ENCODE measurements at regions not wholly inside any gene's neighbourhood (a gene's known extent, or its start where the extent isn't known, plus 50 kb on each side); places are given as distances from the start of the nearest gene placed in this dataset.

DNA sequence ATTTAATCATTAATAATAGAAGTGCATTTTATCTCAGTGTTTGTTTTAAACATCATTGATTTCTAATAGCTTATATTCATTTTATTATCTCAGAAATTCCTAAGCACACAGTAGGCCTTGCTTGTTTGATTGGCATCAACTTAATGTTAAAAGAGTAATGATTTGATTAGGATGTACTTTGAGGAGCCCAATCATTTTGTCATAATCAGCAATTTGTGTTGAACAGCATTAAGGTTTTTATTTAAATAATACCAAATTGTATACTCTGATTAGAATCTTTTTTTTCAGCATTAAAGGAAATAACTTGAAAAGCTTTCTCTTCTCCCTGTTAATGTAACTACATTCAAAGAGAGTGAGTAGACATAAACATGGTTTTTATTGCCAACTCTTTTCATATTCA is 2262.0 kb upstream of the TENM3 start:
- DNase-seq (ENCODE audit: low read depth, low spot score) = no peak

DNA sequence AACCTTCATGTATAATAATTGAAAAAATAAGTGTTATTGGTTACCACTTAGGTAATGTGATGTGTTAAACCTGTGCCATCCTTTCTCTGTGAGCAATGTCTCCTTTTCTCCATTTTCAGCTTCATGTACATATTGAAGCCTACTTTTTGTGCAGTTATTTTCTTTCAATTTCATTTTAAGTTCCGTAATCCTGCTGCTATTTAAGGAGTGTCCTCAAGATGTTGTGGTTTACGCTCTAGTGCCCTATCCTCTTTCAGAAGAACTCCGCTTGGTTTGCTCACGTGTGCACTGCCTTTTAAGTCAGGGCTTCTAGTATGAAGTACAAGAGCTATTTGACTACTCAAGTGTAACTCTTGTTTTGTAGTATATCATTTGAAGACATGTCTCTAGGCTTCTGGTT is 2253.2 kb upstream of the TENM3 start:
- no peak for DNase-seq (ENCODE audit: low read depth, low spot score)

DNA sequence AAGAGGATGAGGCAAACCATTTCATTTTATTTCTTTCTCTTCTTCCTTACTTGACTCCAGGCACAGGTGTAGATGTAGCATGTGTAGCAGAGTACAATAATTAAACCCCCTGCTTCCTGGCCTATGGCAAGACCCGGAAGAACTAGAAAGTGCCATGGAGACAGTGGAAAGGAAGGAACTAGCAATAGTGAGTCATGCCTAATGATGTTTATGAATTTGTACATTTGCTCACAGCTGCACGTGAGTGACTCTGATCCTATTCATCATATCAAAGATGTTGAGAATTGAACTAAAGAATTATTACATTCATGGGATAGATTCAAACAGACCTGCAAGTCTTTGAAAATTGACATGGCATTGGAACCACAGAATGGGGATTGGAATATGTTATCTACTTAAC is 2233.9 kb upstream of the TENM3 start:
- no peak for DNase-seq (ENCODE audit: low read depth, low spot score)

DNA sequence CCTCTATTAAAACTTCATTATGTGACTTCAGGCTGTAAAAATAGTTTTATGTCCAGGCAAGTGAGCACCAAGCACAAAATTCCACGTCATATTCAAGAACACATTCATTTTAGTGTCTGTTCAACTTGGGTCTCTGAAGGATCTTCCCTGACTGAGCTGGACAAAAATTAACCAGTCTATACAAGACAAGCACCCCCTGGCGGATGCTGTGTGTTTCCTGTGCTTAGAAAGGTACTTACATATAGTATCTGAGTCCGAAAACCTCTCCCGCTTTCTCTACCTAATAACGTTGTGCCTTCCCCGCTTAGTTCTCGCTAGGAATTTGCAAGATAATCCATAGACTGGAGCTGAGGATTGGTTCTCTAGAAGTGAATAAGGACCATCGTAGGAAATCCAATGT is 2214.5 kb upstream of the TENM3 start:
- DNase-seq (ENCODE audit: low read depth, low spot score) = no peak

DNA sequence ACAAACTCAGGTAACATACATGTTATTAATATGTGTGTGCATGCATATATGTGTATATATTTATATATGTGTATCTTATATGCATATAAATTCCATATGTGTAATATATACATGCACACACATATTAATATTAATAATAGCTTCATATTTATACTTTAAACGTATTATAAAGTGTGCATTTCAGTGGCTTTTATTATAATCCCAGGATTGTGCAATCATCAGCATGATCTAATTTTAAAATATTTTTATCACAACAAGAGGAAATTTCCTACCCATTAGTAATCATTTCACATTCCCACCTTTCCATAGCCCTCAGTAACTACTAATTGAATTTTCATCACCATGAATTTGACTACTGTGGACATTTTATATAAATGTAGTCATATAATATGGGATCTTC is 2211.9 kb upstream of the TENM3 start:
- no peak for DNase-seq (ENCODE audit: low read depth, low spot score)

DNA sequence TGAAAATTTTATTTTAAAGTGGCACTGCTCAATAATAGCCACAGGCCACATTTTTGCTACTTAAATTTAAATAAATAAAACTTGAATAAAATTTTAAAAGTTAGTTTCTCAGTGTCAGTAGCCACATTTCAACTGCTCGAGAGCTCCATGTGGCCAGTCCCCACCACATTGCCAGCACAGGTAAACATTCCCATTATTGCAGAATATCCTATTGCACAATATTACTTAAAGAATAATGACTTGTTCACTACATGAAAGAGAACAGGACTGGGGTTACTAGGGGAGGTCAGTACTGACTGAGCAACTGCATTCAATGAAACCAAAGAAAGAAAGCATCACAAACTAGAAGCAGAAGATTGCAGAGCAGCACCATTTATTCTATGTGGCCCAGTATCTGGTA is 2201.6 kb upstream of the TENM3 start:
- DNase-seq (ENCODE audit: low read depth, low spot score) = no peak

DNA sequence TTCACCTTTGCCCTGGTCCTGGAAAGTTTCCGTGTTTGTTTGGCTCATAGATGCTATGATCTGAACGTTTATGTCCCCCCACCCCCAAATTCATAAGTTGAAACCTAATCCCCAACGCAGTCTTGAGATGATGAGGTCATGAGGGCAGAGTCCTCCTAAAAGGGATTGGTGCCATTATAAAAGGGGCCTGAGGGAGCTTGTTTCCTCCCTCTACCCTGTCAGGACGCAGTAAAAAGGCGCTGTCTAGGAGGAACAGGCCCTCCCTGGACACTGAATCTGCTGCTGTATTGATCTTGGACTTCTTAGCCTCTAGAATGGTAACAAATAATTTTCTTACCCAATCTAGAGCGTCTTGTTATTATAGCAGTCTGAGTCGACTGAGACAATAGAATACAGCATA is 2190.6 kb upstream of the TENM3 start:
- DNase-seq (ENCODE audit: low read depth, low spot score) = no peak

DNA sequence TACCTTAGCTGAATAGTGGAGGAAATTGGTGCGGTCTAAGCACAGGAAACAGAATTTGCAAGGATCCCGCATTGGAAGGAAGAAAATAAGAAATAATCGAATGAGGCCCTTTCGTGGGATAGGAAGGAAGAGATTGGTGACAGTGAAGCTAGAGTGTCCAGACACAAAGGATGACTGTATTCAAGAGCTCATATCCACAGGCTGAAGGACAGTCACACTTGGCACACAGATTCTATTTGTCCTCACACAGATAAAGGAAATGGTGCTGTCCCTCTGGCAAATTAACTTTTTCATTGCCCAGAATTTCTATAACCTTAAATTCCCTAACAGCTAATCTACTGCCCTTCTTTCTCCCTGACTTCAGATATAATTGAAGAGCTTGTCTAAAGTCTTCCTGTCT is 2188.9 kb upstream of the TENM3 start:
- DNase-seq (ENCODE audit: low read depth, low spot score) = no peak

DNA sequence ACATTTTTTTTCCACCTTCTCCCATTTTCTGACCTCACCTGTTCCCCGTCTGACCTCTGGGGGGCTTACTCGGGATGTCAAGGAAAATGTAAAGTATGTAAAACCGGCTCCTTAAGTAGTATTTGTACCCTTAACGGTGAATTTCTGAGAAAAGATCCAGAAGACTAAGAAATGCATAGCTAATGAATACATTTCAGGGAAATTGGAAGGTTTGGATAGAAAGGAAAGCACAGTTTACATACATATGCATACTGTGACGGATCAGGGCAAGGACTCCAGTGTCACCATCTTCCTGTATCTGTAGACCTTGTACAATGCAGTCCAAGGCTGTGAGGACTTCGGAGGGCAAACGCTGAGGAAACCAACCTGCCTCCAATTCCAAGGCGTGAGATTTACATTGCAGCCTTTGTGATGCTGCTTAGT is 2185.9 kb upstream of the TENM3 start:
- DNase-seq (ENCODE audit: low read depth, low spot score) = no peak

DNA sequence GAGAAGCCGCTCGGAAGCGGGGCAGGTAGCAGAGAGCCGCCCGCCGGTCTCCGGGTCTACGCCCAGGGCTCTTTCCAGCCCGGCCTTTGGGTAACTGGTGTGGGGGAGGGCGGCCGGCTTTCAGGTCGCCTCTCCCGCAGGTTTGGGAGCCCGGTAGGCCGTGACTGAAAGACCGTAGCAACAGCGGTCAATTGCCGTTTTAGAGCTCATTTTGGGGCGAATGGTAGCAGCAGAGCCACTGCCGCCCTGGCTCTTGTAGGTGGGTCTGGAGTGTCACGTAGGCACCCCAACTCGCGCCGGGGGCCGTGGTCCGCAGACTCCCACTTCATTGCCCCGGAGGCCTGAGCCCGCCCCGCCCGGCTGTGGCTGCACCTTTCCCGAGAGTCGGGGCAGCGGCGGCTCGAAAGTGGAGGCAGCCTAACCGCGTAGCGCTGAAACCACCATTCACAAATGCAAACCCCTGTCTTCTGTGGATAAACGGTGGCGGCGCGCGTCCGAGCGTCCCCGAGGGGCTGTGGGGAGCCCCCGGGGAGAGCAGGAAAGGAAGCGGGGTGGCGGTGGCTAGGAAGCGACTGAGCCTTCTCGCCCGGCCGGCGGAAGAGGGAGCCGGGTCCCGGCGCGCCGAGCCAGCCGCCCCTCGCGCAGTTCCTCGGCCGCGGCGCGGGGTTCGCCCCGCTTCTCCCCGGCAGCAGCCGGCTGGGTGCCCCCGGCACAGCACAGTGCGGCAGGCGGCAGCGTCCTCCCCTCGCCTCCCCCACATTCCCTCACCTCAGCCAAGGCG is 2185.1 kb upstream of the TENM3 start:
- no peak for DNase-seq (ENCODE audit: low read depth, low spot score)

DNA sequence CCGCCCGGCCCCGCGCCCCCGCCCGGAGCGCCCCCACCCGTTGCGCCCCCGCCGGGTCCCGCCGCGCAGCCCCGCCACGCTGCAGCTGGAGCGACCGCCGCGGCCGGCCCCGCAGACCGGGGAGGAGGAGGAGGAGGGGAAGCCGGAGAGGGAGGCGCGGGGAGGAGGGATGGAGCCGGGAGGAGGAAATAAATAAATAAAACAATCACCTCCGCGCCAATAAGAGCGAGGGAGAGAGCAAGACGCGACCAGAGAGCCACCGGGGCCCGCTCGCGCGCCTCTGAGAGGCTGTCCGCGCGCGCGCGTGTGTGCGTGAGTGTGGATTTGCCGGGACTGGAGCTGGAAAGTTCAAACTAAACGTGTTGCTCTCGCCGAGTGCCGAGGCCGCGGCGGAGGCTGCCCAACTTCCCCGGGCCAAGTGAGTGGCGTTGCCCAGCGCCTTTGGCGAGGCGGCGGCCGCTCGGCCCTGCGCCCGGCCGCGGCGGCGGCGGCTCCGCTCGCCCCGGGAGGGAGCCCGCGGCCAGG is 2184.4 kb upstream of the TENM3 start:
- DNase-seq (ENCODE audit: low read depth, low spot score) = no peak

DNA sequence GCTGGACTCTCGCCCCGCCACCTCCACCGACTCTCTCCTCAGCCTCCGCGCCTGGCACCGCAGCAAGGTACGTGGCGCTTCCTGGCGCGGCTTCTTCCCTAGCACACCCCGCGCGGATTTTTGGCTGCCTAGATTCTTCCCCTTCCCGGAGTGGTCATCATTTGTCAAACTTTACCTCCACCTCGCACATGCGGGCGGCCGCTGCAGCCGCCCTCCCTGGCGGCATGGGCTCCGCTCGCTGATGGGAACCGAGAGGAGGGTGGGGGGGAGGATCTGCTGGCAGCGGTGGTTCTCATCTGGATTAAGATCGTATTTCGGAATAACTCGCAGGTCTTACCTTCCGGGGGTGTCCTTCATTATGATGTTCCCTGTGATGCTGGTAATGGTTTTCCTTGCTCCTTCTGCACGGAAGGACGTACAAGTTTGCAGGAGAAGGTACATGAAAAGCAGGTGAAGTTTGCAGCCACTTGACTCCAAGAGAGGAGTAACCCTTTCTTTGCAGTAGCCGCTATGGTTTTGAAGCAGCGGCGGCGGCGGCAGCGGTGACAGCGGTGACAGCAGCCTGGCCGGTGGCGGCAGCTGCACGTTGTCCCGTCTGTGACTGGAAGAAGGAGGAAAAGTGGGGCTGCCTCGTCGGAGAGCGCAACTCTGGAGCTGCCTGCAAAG is 2183.9 kb upstream of the TENM3 start:
- DNase-seq (ENCODE audit: low read depth, low spot score) = no peak

DNA sequence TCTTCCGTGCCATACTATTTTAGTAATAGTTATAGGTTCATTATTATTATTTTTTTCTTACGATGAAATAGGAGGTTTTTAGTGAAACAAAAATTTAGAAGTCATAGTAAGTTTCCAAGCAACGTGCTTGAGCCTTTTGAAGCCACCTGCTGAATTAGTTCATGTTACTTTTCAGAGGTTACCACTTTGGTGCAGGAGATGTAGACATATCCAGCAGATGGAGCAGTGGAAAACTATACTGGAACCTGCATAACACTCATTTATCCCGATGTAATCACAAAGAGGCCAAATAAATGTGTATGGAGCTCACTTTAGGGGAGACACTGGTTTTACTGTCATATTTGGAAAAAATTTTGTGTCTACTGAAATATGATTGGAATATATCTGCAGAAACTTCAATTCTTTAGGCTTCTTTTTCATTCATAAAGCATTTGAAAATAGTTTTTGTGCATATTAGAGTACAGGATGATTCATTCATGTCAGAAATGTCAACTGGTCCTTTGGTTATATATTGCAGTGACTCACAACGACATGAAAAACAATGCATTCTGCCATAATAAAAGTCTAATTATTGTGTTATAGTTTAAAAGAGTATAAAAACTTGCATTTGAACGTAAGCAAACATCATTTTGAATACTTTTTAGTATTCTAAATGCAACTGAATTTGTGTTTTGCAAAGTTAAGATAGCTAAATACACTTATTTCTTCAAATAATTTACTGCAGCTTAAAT is 2182.9 kb upstream of the TENM3 start:
- no peak for DNase-seq (ENCODE audit: low read depth, low spot score)

DNA sequence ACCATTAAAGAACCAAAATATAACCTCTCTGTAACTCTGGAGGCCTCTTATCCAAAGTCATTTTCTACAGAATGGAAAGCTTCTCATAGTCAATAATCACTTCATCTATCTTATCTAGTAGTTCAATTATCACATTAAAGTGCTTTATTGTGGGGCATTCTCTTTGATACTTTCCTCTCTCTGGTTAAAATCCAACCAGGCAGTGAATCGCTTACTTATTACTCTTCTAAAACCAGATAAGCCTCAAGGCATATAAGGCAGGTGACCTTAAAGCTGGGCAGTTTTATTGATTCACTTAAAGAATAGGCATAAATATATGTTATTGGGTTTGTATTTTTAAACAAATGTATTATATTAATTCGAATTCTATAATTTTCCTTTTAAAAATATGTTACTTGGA is 2162.1 kb upstream of the TENM3 start:
- no peak for DNase-seq (ENCODE audit: low read depth, low spot score)

DNA sequence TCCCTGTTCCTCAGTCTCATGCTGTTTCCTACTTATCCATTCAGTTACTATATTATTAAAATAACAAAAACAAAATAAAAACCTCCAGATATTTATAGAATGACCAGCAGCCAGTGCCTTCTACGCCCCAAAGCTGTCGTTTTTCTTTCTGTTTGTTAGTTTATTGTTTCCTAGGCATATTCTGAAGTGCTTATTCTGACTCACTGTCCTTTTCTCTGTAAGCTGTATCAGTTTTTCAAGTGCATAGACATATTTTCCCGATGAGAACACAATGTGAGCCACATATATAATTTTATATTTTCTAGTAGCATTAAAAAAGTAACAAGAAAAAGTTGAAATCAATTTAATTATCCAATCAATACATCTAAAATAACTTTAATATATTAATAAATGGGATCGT is 2158.6 kb upstream of the TENM3 start:
- DNase-seq (ENCODE audit: low read depth, low spot score) = no peak

DNA sequence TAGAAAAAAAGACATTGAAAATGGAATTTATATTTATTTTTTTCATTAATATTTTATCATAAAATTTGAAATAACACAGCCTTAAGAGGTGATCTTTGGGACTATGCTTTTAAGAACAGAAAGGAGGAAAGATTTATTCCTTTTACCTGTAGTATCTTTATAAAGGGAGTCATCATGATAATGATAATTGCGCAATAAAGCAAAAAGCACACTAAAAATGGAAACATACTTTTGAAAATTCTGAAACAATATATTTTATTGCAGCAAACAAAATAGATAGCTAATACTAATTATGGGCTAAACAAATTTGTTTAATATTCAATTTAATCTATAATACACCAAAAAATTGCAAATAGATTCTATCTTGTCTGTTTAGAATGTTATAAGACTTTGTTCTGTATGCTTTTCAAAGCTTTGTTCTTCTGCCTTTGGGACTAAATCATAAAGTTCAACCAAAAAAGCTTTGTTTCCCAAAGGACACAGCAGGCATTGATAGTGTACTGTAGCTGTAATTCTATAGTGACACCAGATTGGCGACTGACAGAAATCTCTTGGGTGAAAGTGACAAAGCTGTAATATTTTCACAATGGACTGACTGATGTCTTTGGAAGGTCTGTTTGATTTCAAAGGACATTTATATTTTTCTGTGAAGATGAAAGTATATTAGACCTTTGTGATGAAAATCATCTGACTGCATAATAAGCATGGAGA is 2156.6 kb upstream of the TENM3 start:
- no peak for DNase-seq (ENCODE audit: low read depth, low spot score)

DNA sequence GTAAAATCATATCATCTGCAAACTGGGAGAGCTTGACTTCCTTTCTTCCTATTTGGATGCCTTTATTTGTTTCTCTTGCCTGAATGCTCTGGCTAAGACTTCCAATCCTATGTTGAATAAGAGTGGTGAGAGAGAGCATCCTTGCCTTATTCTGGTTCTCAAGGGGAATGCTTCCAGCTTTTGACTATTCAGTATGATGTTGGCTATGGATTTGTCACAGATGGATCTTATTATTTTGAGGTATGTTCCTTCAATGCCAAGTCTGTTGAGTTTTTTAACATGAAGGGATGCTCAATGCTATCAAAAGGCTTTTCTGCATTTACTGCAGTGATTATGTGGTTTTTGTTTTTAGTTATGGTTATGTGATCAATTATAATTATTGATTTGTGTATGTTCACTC is 2144.6 kb upstream of the TENM3 start:
- no peak for DNase-seq (ENCODE audit: low read depth, low spot score)

DNA sequence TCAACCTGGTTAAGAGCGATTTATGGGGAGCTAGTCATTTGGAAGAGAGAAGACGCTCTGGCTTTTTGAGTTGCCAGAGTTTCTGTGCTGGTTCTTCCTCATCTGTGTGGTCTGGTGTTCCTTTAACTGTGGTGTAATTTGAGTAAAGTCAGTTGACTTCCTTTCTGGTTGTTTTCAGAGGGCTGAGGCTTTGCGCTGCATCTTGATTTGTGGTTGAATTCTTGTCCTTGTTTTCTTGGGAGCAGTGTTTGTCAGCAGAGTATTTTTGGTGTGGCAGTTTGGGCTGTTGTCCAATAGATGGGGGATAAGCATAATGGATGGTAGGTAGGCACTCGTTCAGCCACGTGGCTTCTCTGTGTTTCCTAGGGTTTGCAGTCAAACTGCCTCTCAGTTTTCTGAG is 2143.2 kb upstream of the TENM3 start:
- DNase-seq (ENCODE audit: low read depth, low spot score) = no peak

DNA sequence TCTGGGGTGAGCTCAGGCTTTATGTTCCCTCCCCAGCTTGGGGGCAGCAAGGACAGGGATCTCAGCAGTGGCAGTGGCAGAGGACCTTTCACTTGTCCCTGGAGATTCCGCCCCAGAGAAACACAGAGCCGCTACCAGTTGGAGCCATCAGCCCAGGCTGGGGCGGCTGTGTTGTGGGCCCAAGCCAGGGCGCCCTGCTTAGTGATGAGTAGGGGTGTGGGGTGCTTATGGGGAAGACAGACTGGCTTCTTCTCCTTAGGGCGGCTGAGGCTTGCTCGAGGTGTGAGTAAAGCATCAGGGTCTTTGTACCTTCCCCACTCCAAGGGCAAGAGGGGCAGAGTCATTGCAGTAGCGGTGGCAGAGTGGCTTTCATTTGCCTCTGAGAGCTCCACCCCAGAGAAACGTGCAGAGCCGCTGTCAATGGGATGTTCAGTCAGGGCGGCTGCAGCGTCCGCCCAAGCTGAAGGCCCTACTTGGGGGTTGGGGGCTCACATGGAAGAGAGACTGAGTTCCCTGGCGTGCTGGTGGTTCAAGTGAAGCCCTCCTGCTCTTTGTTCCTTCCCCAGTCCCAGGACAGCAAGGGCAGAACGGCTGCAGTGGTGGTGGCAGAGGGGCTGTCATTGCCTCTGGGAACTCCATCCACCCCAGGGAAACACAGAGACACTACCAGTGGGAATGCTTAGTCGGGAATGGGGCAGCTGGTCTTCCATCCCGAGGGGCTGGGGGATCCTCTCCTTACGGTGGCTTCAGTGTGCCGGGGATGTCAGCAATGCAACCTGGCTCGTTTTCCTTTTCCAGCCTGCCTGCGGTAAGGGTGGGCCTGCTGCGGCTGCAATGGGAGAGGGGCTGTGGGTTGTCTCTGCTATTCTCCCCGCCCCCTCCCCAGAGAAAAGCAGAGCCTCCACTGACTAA is 2142.5 kb upstream of the TENM3 start:
- DNase-seq (ENCODE audit: low read depth, low spot score) = no peak

DNA sequence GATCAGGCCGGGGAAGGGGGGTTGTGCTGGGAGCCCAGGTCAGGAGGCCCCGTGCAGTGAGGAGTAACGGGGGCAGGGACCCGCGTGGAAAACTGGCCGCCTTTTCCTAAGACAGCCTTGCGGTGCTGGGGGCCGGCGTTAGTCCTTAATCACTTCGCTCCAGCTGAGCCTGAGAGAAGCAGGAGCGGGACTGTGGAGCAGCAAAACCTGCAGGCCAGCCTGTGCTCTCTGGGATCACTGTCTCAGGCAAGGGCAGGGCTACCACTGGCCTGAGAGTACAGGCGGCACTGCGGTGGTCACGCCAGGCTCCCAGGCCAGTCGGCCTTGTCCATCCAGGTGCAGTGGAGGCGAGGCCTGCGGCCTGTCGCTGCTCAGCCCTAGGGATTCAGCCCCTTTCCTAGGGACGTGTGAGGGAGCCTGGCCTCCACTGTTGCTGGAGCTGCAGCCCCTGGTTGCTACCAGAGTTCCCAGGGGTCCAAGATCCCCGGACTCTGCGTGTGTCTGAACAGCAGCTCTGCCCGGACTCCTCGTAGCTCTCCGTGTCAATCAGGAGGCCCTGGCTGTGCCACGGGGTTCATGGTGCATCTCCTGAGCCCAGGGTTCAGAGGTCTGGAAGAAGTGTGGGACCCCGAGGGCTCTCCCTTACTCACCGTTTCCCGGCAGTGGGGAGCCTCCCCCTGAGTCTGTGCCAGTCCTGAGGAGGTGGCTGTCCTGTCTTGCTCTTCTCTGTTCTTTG is 2141.7 kb upstream of the TENM3 start:
- DNase-seq (ENCODE audit: low read depth, low spot score) = no peak
